ENCODE measurements at regions not wholly inside any gene's neighbourhood (a gene's known extent, or its start where the extent isn't known, plus 50 kb on each side); places are given as distances from the start of the nearest gene placed in this dataset.

DNA sequence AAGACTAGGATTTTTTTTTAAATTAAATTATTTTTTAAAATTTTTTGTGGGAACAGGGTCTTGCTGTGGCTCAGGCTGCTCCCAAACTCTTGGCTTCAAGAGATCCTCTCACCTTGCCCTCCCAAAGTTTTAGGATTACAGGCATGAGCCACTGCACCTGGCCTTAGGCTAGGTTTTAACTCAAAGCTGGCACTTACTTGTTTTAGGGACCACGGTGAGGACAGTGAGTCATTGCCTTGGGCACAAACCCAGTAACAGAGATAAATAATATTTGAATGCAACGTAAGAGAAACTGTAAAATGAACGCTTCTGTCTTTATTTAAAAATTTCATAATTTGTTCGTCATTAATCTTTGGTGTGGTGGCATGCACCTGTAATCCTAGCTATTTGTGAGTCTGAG lies 96.6 kb downstream of the GATA3 start:
- TF ChIP-seq, protein P1, sequence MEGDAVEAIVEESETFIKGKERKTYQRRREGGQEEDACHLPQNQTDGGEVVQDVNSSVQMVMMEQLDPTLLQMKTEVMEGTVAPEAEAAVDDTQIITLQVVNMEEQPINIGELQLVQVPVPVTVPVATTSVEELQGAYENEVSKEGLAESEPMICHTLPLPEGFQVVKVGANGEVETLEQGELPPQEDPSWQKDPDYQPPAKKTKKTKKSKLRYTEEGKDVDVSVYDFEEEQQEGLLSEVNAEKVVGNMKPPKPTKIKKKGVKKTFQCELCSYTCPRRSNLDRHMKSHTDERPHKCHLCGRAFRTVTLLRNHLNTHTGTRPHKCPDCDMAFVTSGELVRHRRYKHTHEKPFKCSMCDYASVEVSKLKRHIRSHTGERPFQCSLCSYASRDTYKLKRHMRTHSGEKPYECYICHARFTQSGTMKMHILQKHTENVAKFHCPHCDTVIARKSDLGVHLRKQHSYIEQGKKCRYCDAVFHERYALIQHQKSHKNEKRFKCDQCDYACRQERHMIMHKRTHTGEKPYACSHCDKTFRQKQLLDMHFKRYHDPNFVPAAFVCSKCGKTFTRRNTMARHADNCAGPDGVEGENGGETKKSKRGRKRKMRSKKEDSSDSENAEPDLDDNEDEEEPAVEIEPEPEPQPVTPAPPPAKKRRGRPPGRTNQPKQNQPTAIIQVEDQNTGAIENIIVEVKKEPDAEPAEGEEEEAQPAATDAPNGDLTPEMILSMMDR (conservative IDR thresholded peaks at IDR 0.05; ENCODE audit: low read depth, low read length) = no peak
- TF ChIP-seq POLR2A (IDR thresholded peaks at IDR 0.05; ENCODE audit: low read depth, low read length) (no peak), RAD21 (IDR thresholded peaks at IDR 0.05; ENCODE audit: low read length) (no peak), MAZ (IDR thresholded peaks at IDR 0.05; ENCODE audit: borderline replicate concordance, low read depth, low read length) (no peak), MAFK (IDR thresholded peaks at IDR 0.05; ENCODE audit: low read depth, low read length) (no peak), NFE2L2 (IDR thresholded peaks at IDR 0.05; ENCODE audit: low read depth, low read length) (no peak), CHD1 (IDR thresholded peaks at IDR 0.05; ENCODE audit: low read depth, low read length) (no peak), BHLHE40 (IDR thresholded peaks at IDR 0.05; ENCODE audit: low read depth, low read length) (no peak), SMC3 (IDR thresholded peaks at IDR 0.05; ENCODE audit: low read depth, low read length) (no peak)

All from IMR-90 (cell line).